HuH-7.5 (cell line): ENCODE measurements at regions not wholly inside any gene's neighbourhood (a gene's known extent, or its start where the extent isn't known, plus 50 kb on each side); places are given as distances from the start of the nearest gene placed in this dataset.
"Not testable (repeated sequence)": the region's sequence is repeated elsewhere in the genome, so short reads cannot be mapped to it uniquely, and the experiment has no call there.

ENCODE experiments used
- DNase-seq: peaks from one replicate; pipeline ENCODE4 v3.0.0; 2011; ENCODE audit warnings: low spot score

- no peak for DNase-seq
Observed at GRCh38 chr9:88596376-88596775, 61.4 kb downstream of the NXNL2 start.

- DNase-seq: no peak
Observed at GRCh38 chr9:88604836-88605511, 70.0 kb downstream of the NXNL2 start.

- DNase-seq: no peak
Observed at GRCh38 chr9:88605512-88606362, 70.8 kb downstream of the NXNL2 start.

- DNase-seq: no peak
Observed at GRCh38 chr9:88614359-88614758, 79.4 kb downstream of the NXNL2 start.

GRCh38 chr9:88623698-88624097, 88.7 kb downstream of the NXNL2 start:
- no peak for DNase-seq

- DNase-seq: no peak
Observed at GRCh38 chr9:88628114-88628513, 93.1 kb downstream of the NXNL2 start.

- DNase-seq: no peak
Observed at GRCh38 chr9:88628811-88629210, 93.8 kb downstream of the NXNL2 start.

- DNase-seq: not testable (repeated sequence)
Observed at GRCh38 chr9:88630574-88630973, 95.6 kb downstream of the NXNL2 start.

DNA sequence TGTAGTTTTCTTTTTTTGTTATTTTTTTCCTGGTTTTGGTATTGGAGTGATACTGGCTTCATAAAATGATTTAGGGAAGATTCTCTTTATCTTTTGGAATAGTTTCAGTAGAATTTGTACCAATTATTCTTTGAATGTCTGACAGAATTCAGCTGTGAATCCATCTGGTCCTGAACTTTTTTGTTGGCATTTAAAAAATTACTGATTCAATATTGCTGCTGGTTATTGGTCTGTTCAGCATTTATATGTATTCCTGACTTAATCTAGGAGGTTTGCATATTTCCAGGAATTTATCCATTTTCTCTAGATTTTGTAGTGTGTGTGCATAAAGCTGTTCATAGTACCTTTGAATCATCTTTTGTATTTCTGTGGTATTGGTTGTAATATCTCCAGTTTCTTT, 100.2 kb downstream of the NXNL2 start:
- no peak for DNase-seq

GRCh38 chr9:88641456-88642240, 106.7 kb downstream of the NXNL2 start:
- no peak for DNase-seq

GRCh38 chr9:88642336-88642735, 107.4 kb downstream of the NXNL2 start:
- no peak for DNase-seq

GRCh38 chr9:88643931-88644330, 109.0 kb downstream of the NXNL2 start:
- DNase-seq: no peak

DNA sequence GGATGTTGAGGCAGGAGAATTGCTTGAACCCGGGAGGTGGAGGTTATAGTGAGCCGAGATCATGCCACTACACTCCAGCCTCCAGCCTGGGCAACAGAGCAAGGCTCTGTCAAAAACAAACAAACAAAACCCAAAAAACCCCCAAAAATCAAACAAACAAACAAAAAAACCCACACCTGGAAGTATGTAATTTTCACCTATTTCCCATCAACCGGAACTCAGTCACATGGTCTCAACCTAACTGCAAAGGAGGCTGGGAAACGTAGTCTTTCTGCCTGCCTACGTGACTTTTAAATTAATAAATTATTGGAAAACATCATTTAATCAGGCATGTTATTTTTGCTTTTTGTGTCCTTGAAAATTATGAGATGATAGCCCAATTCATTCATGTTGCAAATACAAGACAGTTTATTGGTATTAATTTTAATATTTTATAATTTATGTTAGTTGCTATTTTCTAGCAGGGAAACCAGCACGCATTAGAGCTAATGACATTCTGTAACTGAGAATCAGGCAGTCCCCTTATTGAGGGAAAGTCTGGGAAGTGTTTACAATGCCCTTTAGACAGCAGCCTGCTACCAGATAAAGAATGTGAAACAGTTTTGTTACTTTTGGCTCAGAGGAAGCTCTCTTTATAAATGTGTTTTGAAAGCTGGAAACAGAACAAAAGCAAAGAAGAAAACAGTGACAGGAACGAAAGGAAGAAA, 110.3 kb downstream of the NXNL2 start:
- DNase-seq: no peak

- DNase-seq: no peak
Observed at GRCh38 chr9:88645879-88646199, 110.9 kb downstream of the NXNL2 start.

GRCh38 chr9:88646539-88647300, 111.7 kb downstream of the NXNL2 start:
- no peak for DNase-seq

DNA sequence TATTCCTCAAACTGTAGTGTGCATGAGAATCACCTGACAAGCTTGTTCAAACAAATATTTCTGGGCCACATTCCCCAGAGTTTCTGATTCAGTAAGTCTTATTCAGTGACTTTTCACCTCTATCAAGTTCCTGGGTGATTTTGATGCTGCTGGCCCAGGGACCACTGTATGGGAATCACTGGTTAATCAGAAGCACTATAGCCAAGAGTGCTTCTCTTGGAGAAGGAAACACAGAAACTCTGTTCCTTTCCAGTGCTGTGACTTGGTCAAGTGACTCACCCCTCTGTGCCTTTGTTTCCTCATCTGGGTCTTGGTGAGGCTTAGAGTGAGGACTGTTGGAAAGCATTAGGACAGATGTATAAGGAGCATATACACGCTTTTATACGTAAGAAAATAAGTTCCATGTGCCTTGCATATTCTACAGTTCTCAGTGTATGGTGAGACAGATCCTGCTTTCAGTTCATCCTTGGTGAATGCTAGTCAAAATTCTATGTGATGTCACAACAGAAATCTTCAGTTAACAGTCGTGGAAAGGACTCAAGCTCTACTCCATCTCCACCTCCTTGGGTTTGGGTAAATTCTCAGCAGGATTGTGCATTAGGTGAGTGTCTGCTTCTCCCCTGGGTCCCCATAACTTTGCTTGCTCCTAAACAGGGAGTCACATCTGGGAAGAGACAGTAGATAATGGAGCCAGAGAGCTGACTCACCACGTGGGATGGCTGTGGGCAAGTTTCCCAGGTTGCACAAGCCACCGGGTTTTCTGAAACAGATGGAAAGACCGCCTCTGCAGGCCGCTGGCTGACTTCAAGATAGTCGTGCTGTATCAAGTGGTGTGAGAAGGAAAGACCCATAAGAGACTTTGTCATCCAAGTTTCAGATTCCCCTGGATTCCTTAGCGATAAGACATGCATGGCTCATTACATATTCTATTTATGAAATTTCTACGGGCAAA, 117.0 kb downstream of the NXNL2 start:
- no peak for DNase-seq

GRCh38 chr9:88652876-88653275, 117.9 kb downstream of the NXNL2 start:
- DNase-seq: no peak

- no peak for DNase-seq
Observed at GRCh38 chr9:88653406-88653805, 118.4 kb downstream of the NXNL2 start.

DNA sequence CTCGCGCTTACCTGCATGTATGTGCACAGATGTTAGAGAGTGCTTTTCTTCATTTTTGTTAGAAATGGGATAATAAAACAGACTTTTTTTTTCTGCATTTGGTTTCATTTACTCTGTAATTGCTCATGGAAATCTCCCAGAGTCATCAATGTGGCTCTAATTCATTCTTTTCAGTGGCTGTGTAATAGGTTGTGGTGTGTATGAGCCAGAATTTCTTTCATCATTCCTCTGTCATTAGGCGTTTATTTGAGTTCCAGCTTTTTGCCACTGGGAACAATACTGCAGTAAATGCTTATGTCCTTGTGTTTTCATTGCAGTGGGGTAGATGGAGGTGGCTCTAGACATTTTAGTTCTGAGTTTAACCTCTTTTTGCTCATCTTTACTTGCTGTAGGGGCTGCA, 118.9 kb downstream of the NXNL2 start:
- no peak for DNase-seq

GRCh38 chr9:88657893-88658292, 122.9 kb downstream of the NXNL2 start:
- DNase-seq: no peak
